ENCODE measurements at regions not wholly inside any gene's neighbourhood (a gene's known extent, or its start where the extent isn't known, plus 50 kb on each side); places are given as distances from the start of the nearest gene placed in this dataset.

DNA sequence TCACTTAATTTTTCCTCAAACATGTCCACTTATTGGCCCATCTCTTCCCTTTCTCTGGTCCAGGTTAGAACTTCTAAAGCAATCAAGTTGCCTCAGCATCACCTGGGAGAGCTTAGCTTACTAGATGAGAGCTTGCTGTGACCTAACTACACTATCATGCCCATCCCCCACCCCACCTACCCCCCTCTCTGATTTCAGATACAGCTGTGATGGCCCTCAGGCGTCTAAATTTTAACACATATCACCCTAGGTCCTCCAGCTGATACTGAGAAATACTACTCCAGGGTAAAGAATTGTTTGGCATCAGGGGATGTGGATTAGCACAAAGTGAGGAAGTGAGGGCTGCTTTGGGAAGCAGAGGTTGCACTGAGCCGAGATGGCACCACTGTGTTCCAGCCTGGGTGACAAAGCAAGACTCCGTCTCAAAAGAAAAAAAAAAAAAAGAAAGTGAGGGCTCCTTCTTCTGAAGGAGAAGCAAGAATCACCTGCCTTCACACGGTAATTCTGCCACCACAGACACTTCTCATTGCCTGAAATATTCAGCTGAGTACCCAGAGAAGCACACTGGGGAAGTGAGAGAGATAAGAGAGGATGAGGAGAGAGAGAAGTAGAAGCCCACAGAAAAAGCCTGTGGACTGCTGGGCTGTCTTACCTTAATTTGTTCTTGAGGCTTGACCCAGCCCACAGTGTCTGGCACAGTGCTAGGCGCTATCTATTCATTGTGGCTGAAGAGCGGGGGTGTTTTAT lies 263.4 kb downstream of the ASXL3 start:
- TF ChIP-seq POLR2A (IDR thresholded peaks at IDR 0.05): no peak
- TF ChIP-seq, protein P1, sequence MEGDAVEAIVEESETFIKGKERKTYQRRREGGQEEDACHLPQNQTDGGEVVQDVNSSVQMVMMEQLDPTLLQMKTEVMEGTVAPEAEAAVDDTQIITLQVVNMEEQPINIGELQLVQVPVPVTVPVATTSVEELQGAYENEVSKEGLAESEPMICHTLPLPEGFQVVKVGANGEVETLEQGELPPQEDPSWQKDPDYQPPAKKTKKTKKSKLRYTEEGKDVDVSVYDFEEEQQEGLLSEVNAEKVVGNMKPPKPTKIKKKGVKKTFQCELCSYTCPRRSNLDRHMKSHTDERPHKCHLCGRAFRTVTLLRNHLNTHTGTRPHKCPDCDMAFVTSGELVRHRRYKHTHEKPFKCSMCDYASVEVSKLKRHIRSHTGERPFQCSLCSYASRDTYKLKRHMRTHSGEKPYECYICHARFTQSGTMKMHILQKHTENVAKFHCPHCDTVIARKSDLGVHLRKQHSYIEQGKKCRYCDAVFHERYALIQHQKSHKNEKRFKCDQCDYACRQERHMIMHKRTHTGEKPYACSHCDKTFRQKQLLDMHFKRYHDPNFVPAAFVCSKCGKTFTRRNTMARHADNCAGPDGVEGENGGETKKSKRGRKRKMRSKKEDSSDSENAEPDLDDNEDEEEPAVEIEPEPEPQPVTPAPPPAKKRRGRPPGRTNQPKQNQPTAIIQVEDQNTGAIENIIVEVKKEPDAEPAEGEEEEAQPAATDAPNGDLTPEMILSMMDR (IDR thresholded peaks at IDR 0.05): no peak

Measured in ovary (tissue), 3 donors.